Left lung (tissue), 4 donors: ENCODE measurements at regions not wholly inside any gene's neighbourhood (a gene's known extent, or its start where the extent isn't known, plus 50 kb on each side); places are given as distances from the start of the nearest gene placed in this dataset.

Experiments used
- ATAC-seq: fragments of 200-7000 bp; cut with Tn5 transposase; one replicate; pipeline ENCODE4 v1.9.1; 2020; ENCODE audit warnings: moderate library complexity
- DNase-seq, 4 donors: peaks; one replicate each; pipeline ENCODE4 v3.0.0-alpha.2; 2013 to 2020
- H3K27ac ChIP-seq, 2 donors: fragments of 200-600 bp; sonication (generic) in 1 of 2; one replicate each; pipeline versions ENCODE4 v1.5.0 to v1.8.0; 2020 to 2021
- H3K27me3 ChIP-seq, 2 donors: fragments of 200-600 bp; sonication (generic) in 1 of 2; one replicate each; pipeline versions ENCODE4 v1.5.0 to v1.8.0; 2020 to 2021
- H3K36me3 ChIP-seq, 2 donors: fragments of 200-600 bp; sonication (generic) in 1 of 2; one replicate each; pipeline versions ENCODE4 v1.5.0 to v1.8.0; 2020 to 2021
- H3K4me1 ChIP-seq, 2 donors: fragments of 200-600 bp; one replicate each; pipeline ENCODE4 v1.8.0; 2021
- H3K4me3 ChIP-seq, 2 donors: fragments of 200-600 bp; sonication (generic) in 1 of 2; one replicate each; pipeline versions ENCODE4 v1.5.0 to v1.8.0; 2020 to 2021; ENCODE audit warnings: mild to moderate bottlenecking in 1 of 2
- H3K9me3 ChIP-seq, 2 donors: fragments of 200-600 bp; sonication (generic) in 1 of 2; one replicate each; pipeline versions ENCODE4 v1.5.0 to v1.8.0; 2020 to 2021
- intact Hi-C, 2 donors: fragments of 100-400 bp; cut with DNase I; formaldehyde crosslinking; loops; one replicate each; pipeline versions ENCODE4 v1.11.2 to v1.14.2; 2022
- TF ChIP-seq, protein P1 (sequence below), 2 donors: fragments of 200-600 bp; sonication (generic) in 1 of 2; IDR thresholded peaks; one replicate each; pipeline versions ENCODE4 v1.5.0 to v1.8.0; 2021; ENCODE audit warnings: antibody characterized with exemption in 2 of 2
- donor health status: DM: no; HTN: yes; CAD: no.
- donor health status: DM: no; HTN: no; CAD: no.

DNA sequence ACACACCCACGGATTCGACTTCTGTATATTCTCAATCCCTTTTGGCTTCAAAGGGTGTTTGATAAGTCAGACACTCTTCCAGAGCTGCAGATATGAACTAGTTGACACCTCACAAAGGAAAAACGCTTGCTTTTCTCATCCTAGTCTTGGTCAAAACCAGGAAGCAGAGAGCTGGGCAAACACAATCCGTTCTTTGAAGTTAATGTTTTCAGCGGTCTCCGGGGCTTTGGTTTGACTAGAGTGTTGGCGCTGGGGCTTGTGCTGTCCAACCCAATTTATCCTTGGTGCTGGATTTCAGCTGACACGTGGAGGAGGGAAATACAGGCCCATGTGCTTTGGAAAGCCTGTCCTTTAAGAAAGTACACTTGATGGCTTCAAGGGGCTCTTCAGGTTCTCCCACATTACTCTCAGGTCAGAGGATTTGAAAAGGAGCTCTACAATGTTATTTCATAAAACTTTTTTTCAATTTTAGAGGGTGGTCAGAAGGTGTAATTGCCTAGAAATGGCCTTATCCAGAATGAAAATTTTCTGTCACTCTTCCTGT lies 985.8 kb downstream of the VRK1 start:
- Histone ChIP-seq H3K36me3 (no peaks in the 10 kb centered on the region), H3K4me3 (no peak overlapping the region), H3K27me3 (no peaks in the 10 kb centered on the region), H3K4me1 (no peaks in the 10 kb centered on the region), H3K27ac (no peak overlapping the region), H3K9me3 (no peaks in the 10 kb centered on the region)
- intact Hi-C loops: no loop called here
- DNase-seq (peak in 1 of 4 donors; percentile 42), ATAC-seq (peak; percentile 76)
- TF ChIP-seq, protein P1, sequence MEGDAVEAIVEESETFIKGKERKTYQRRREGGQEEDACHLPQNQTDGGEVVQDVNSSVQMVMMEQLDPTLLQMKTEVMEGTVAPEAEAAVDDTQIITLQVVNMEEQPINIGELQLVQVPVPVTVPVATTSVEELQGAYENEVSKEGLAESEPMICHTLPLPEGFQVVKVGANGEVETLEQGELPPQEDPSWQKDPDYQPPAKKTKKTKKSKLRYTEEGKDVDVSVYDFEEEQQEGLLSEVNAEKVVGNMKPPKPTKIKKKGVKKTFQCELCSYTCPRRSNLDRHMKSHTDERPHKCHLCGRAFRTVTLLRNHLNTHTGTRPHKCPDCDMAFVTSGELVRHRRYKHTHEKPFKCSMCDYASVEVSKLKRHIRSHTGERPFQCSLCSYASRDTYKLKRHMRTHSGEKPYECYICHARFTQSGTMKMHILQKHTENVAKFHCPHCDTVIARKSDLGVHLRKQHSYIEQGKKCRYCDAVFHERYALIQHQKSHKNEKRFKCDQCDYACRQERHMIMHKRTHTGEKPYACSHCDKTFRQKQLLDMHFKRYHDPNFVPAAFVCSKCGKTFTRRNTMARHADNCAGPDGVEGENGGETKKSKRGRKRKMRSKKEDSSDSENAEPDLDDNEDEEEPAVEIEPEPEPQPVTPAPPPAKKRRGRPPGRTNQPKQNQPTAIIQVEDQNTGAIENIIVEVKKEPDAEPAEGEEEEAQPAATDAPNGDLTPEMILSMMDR (IDR thresholded peaks at IDR 0.05): no peak

DNA sequence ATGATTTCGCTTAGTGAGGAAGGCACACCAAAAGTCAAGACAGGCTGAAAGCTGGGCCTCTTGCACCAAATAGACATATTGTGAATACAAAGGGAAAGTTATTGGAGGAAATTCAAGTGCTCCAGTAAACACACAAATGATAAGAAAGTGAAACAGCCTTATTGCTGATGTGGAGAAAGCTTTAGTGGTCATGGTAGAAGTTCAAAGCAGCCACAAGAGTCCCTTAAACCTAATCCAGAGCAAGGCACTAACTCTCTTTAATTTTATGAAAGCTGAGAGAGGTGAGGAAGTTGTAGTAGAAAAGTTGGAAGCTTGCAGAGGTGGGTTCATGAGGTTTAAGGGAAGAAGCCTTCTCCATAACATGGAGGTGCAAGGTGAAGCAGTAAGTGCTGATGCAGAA lies 988.3 kb downstream of the VRK1 start:
- DNase-seq: no peak
- no peaks in the 10 kb centered on the region for H3K27me3 ChIP-seq
- no peaks in the 10 kb centered on the region for H3K9me3 ChIP-seq
- intact Hi-C loops: no loop called here
- no peak overlapping the region for H3K4me3 ChIP-seq
- TF ChIP-seq, protein P1 (IDR thresholded peaks at IDR 0.05): no peak
- ATAC-seq: no peak
- no peaks in the 10 kb centered on the region for H3K36me3 ChIP-seq
- H3K27ac ChIP-seq: no peak overlapping the region
- H3K4me1 ChIP-seq: no peaks in the 10 kb centered on the region

DNA sequence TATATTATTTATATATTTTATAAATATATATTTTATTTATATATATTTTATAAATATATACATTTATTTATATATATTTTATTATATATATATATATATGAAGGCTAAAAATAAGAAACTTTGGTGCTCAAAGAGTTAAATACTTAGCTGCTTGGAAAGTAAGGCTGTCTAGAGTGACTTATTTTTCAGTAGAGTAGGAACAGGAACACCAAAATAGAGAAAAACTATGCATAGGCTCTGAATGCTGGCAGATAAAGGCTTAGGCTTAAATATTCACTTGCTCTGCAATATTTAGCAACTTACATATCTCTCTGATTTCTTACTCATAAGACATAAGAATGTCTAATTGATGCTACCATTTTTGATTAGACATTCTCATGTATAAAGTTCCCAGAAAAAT lies 991.2 kb downstream of the VRK1 start:
- Histone ChIP-seq H3K27ac (no peak overlapping the region), H3K9me3 (no peaks in the 10 kb centered on the region), H3K27me3 (no peaks in the 10 kb centered on the region), H3K4me3 (no peak overlapping the region), H3K36me3 (no peaks in the 10 kb centered on the region), H3K4me1 (no peaks in the 10 kb centered on the region)
- intact Hi-C loops: no loop called here
- TF ChIP-seq, protein P1 (IDR thresholded peaks at IDR 0.05): no peak
- ATAC-seq (no peak), DNase-seq (no peak)

DNA sequence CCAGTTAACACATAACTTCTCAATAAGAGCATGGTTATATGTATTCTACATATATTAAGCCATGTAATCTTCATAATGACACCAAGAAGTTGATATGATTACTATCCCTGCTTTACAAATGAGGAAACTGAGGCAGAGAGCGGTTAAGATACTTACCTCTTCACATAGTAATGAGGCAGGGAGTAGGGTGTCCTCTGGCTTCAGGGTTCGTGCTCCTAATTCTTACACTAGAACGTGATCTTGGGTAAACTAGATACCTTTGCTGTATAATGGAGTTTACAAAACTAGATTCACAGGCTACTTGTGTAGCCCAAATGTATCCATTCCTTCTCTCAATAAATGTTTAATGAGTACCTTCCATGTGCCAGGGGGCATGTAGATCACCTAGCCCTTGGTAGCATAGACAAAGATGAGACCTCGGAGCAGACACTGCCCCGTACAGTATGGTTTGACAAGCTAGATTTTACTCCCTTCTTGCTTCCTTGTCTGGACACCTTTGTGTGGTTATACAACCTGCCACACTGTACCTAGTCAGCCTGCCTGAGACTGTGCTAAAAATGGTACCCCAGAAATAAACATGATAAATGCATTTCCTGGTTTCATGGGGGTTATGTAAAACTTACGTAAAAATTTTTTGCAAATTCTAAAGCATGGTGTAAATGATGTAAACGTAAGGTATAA lies 991.8 kb downstream of the VRK1 start:
- no peaks in the 10 kb centered on the region for H3K9me3 ChIP-seq
- no peak overlapping the region for H3K27ac ChIP-seq
- H3K4me3 ChIP-seq: no peak overlapping the region
- H3K36me3 ChIP-seq: no peaks in the 10 kb centered on the region
- no peaks in the 10 kb centered on the region for H3K4me1 ChIP-seq
- intact Hi-C loops: no loop called here
- ATAC-seq (no peak), DNase-seq (no peak)
- TF ChIP-seq, protein P1 (IDR thresholded peaks at IDR 0.05): no peak
- H3K27me3 ChIP-seq: no peaks in the 10 kb centered on the region

DNA sequence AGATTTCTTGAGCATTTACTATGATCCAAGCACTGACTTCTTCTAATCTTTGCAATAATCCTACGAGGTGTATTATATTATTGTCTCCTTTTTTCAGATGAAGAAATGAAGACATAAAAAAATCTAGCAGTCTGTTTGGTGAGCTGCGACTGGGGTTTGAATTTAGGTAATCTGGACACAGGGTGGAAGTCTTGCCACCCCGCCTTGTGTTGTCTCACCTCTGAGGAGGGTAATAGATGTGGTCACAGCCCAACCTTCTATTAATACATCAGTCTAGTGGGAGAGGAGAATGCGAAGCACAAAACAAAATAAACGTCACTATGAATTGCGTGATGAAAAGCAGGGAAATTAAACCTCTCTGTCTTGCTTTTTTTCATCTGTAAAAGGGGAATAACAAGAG lies 993.9 kb downstream of the VRK1 start:
- TF ChIP-seq, protein P1 (IDR thresholded peaks at IDR 0.05): no peak
- no peak for ATAC-seq

More for the DNA sequence above, 993.9 kb downstream of the VRK1 start:
- Histone ChIP-seq H3K4me1 (no peaks in the 10 kb centered on the region), H3K36me3 (no peaks in the 10 kb centered on the region), H3K4me3 (no peak overlapping the region), H3K27ac (no peak overlapping the region), H3K9me3 (no peaks in the 10 kb centered on the region), H3K27me3 (no peaks in the 10 kb centered on the region)
- no peak for DNase-seq
- intact Hi-C loops: no loop called here
